PC-9 (cell line): ENCODE measurements at regions not wholly inside any gene's neighbourhood (a gene's known extent, or its start where the extent isn't known, plus 50 kb on each side); places are given as distances from the start of the nearest gene placed in this dataset.

Experiments
- BruUV-seq: library from RNA; stranded (reverse); fragments of 400-500 nt; replicated peaks from 2 replicates; lab custom pipeline; 2021; lab: Mats Ljungman, UMichigan
- CTCF ChIA-PET: fragments of 300-600 bp; sonication (Branson Sonifier 250); formaldehyde crosslinking; loops from one replicate; lab custom pipeline; 2022; ENCODE audit warnings: antibody characterized with exemption; lab: Charles Lee
- POLR2A ChIA-PET: fragments of 300-600 bp; sonication (Branson Sonifier 250); formaldehyde crosslinking; loops from one replicate; lab custom pipeline; 2022; ENCODE audit warnings: antibody characterized with exemption; ENCODE audit not compliant: unreplicated experiment; lab: Charles Lee
- DNase-seq, 2 experiments: peaks; one replicate each; pipeline versions ENCODE4 v3.0.0 to v3.0.0-alpha.2; 2015 to 2022; ENCODE audit warnings: mixed read lengths in 1 of 2
- H2AFZ ChIP-seq: fragments of 200-600 bp; sonication (generic); 2 replicates; pipeline ENCODE4 v1.8.1; 2017; ENCODE audit warnings: antibody characterized with exemption
- H3F3A ChIP-seq: fragments of 200-600 bp; sonication (generic); 2 replicates; pipeline ENCODE4 v1.8.1; 2017; ENCODE audit warnings: antibody characterized with exemption, mild to moderate bottlenecking, low read depth; ENCODE audit not compliant: insufficient read depth
- H3K27ac ChIP-seq: fragments of 200-600 bp; sonication (generic); 2 replicates; pipeline ENCODE4 v1.6.1; 2016; ENCODE audit warnings: mixed run types
- H3K27me3 ChIP-seq: fragments of 200-600 bp; sonication (generic); 2 replicates; pipeline ENCODE4 v1.6.1; 2016; ENCODE audit warnings: low read depth, mixed run types; ENCODE audit not compliant: insufficient read depth
- H3K36me3 ChIP-seq: fragments of 200-600 bp; sonication (generic); 2 replicates; pipeline ENCODE4 v1.6.1; 2016; ENCODE audit warnings: low read depth, mixed run types
- H3K4me1 ChIP-seq: fragments of 200-600 bp; sonication (generic); replicated peaks from 2 replicates; pipeline ENCODE4 v1.6.1; 2016; ENCODE audit warnings: mixed run types; ENCODE audit not compliant: insufficient read depth
- H3K4me2 ChIP-seq: fragments of 200-600 bp; sonication (generic); 2 replicates; pipeline ENCODE4 v1.6.1; 2017; ENCODE audit warnings: mixed run types
- H3K4me3 ChIP-seq: fragments of 200-600 bp; sonication (generic); 2 replicates; pipeline ENCODE4 v1.6.1; 2016; ENCODE audit warnings: mixed run types
- H3K79me2 ChIP-seq: fragments of 200-600 bp; sonication (generic); 2 replicates; pipeline ENCODE4 v1.6.1; 2017; ENCODE audit warnings: low read depth, mixed run types
- H3K9me2 ChIP-seq: fragments of 200-600 bp; sonication (generic); 2 replicates; pipeline ENCODE4 v1.8.1; 2017; ENCODE audit warnings: mild to moderate bottlenecking; ENCODE audit not compliant: insufficient read depth
- H3K9me3 ChIP-seq: fragments of 200-600 bp; sonication (generic); 2 replicates; pipeline ENCODE4 v1.8.1; 2016; ENCODE audit warnings: low read depth; ENCODE audit not compliant: insufficient read depth
- H4K20me1 ChIP-seq: fragments of 200-600 bp; sonication (generic); 2 replicates; pipeline ENCODE4 v1.8.1; 2017; ENCODE audit not compliant: insufficient read depth
- CTCF ChIP-seq: fragments of 200-600 bp; sonication (generic); conservative IDR thresholded peaks from 2 replicates; pipeline ENCODE4 v1.6.1; 2017; ENCODE audit warnings: mixed run types, antibody characterized with exemption, mild to moderate bottlenecking, moderate library complexity
- EZH2 ChIP-seq: fragments of 200-600 bp; sonication (generic); IDR thresholded peaks from 2 replicates; pipeline ENCODE4 v1.8.0; 2017; ENCODE audit warnings: antibody characterized with exemption, low read depth
- intact Hi-C: fragments of 100-400 bp; cut with micrococcal nuclease; formaldehyde crosslinking; loops from one replicate; pipeline ENCODE4 v1.10.0; 2022; ENCODE audit not compliant: unreplicated experiment

DNA sequence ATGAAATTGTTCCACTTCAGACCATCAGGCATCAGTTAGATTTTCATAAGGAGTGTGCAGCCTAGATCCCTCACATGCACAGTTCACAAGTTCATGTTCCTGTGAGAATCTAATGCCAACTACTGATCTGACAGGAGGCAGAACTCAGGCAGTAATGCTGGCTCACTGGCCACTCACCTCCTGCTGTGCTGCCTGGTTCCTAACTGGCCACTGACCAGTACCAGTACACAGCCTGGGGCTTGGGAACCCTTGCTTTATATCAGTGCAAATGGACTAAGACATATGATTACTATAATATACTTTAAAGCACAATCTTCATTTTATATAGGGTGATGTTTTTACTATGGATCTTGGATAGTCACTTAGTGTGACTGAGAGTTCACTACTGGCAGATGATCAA, 259.2 kb downstream of the SLCO4C1 start:
- Histone ChIP-seq H3K9me3 (no peaks in the 10 kb centered on the region), H3K9me2 (no peaks in the 10 kb centered on the region), H4K20me1 (no peaks in the 10 kb centered on the region), H3K27me3 (no peaks in the 10 kb centered on the region), H3K4me1 (no peaks in the 10 kb centered on the region), H3F3A (no peaks in the 10 kb centered on the region; the same call in 1 of the 2 replicates), H3K27ac (no peak overlapping the region), H3K4me3 (no peak overlapping the region), H3K36me3 (no peaks in the 10 kb centered on the region), H3K79me2 (no peaks in the 10 kb centered on the region), H2AFZ (no peak overlapping the region), H3K4me2 (no peak overlapping the region)
- POLR2A ChIA-PET: no interaction called here
- intact Hi-C loops: no loop called here
- CTCF ChIA-PET: no interaction called here
- no peak for TF ChIP-seq CTCF
- no peak for DNase-seq
- no TSS peak for BruUV-seq

- CTCF ChIA-PET: no interaction called here
- H2AFZ ChIP-seq: no peak overlapping the region
- DNase-seq: no peak
- no peaks in the 10 kb centered on the region for H4K20me1 ChIP-seq
- H3K27me3 ChIP-seq: no peaks in the 10 kb centered on the region
- TF ChIP-seq CTCF (no peak), EZH2 (no peak)
- BruUV-seq: no TSS peak
- intact Hi-C loops: no loop called here
- H3K9me3 ChIP-seq: no peaks in the 10 kb centered on the region
- no peaks in the 10 kb centered on the region for H3K4me1 ChIP-seq
- H3K4me3 ChIP-seq: no peak overlapping the region
- H3K4me2 ChIP-seq: no peak overlapping the region
- no peaks in the 10 kb centered on the region for H3K9me2 ChIP-seq
- H3F3A ChIP-seq: no peaks in the 10 kb centered on the region; the same call in 1 of the 2 replicates
- POLR2A ChIA-PET: no interaction called here
- H3K27ac ChIP-seq: no peak overlapping the region
- no peaks in the 10 kb centered on the region for H3K36me3 ChIP-seq
- no peaks in the 10 kb centered on the region for H3K79me2 ChIP-seq
These were observed 264.4 kb downstream of the SLCO4C1 start for GRCh38 chr5:102031711-102032110.

GRCh38 chr5:102018690-102019089, 277.4 kb downstream of the SLCO4C1 start:
- Histone ChIP-seq H2AFZ (no peak overlapping the region), H4K20me1 (no peaks in the 10 kb centered on the region), H3K4me3 (no peak overlapping the region), H3K36me3 (no peaks in the 10 kb centered on the region), H3K4me1 (no peaks in the 10 kb centered on the region), H3K79me2 (no peaks in the 10 kb centered on the region), H3K9me2 (no peaks in the 10 kb centered on the region), H3K27ac (no peak overlapping the region), H3F3A (no peaks in the 10 kb centered on the region), H3K27me3 (no peaks in the 10 kb centered on the region), H3K9me3 (no peaks in the 10 kb centered on the region), H3K4me2 (no peak overlapping the region)
- TF ChIP-seq CTCF: no peak
- no peak for TF ChIP-seq EZH2
- intact Hi-C loops: no loop called here
- POLR2A ChIA-PET: no interaction called here
- no peak for DNase-seq
- CTCF ChIA-PET: no interaction called here
- no TSS peak for BruUV-seq
